Endothelial cell of umbilical vein (primary cell): ENCODE measurements at regions not wholly inside any gene's neighbourhood (a gene's known extent, or its start where the extent isn't known, plus 50 kb on each side); places are given as distances from the start of the nearest gene placed in this dataset.

ENCODE experiments used
- BruUV-seq: library from RNA; stranded (reverse); fragments of 400-500 nt; replicated peaks from 2 replicates; lab custom pipeline; 2021; lab: Mats Ljungman, UMichigan
- CTCF ChIA-PET: fragments of 300-600, 350-600 bp; sonication (Branson Sonifier 250); formaldehyde crosslinking; loops from one replicate; lab custom pipeline; 2021; ENCODE audit warnings: antibody characterized with exemption, inconsistent platforms; lab: Charles Lee
- POLR2A ChIA-PET: fragments of 300-600, 350-600 bp; sonication (Branson Sonifier 250); formaldehyde crosslinking; loops from one replicate; lab custom pipeline; 2021; ENCODE audit warnings: antibody characterized with exemption, inconsistent platforms; lab: Charles Lee
- DNase-seq: peaks from one replicate; pipeline ENCODE4 v3.0.0-alpha.2; 2011; ENCODE audit warnings: low read depth, low spot score
- FAIRE-seq: peaks from 2 replicates; lab custom pipeline; 2011; peaks lifted over from hg19 to GRCh38; lab: Jason Lieb, UNC
- H2AFZ ChIP-seq: 2 replicates; pipeline ENCODE4 v1.6.0; 2012; ENCODE audit warnings: low read depth, low read length, control low read depth, inconsistent platforms
- H3K27ac ChIP-seq: 2 replicates; pipeline ENCODE4 v1.5.1; 2011; ENCODE audit warnings: low read depth, mild to moderate bottlenecking, control low read depth, low read length, moderate library complexity; ENCODE audit not compliant: insufficient read depth
- H3K27me3 ChIP-seq, 2 experiments: 2 replicates each; pipeline versions ENCODE4 v1.6.0 to v1.6.1; 2011; ENCODE audit warnings: low read length in 2 of 2, mixed read lengths in 1 of 2; ENCODE audit not compliant: control insufficient read depth in 2 of 2, insufficient read depth in 2 of 2
- H3K36me3 ChIP-seq, 2 experiments: 2 replicates in 1 of 2; 3 replicates in 1 of 2; pipeline ENCODE4 v1.5.1; 2011; ENCODE audit warnings: low read length in 2 of 2, mild to moderate bottlenecking in 1 of 2, moderate library complexity in 1 of 2; ENCODE audit not compliant: control insufficient read depth in 2 of 2, insufficient read depth in 2 of 2; ENCODE audit errors: extremely low read depth in 1 of 2
- H3K4me1 ChIP-seq: 3 replicates; pipeline ENCODE4 v1.5.1; 2011; ENCODE audit warnings: mild to moderate bottlenecking, low read length; ENCODE audit not compliant: control insufficient read depth, insufficient read depth; ENCODE audit errors: extremely low read depth
- H3K4me2 ChIP-seq: 2 replicates; pipeline ENCODE4 v1.6.1; 2011; ENCODE audit warnings: low read length, control low read depth, mixed read lengths; ENCODE audit not compliant: insufficient read depth
- H3K4me3 ChIP-seq, 3 experiments: fragments of 200-600 bp in 1 of 3; sonication (generic), shearing (Covaris generic) in 1 of 3; replicated peaks in 1 of 3; 2 replicates each; pipeline ENCODE4 v1.5.1; 2011 to 2016; ENCODE audit warnings: control low read depth in 3 of 3, low read length in 3 of 3, mild to moderate bottlenecking in 2 of 3, inconsistent platforms in 1 of 3, low read depth in 1 of 3, moderate library complexity in 1 of 3; ENCODE audit not compliant: insufficient read depth in 1 of 3
- H3K79me2 ChIP-seq: 2 replicates; pipeline ENCODE4 v1.6.0; 2012; ENCODE audit warnings: low read length, inconsistent platforms; ENCODE audit not compliant: control insufficient read depth, insufficient read depth
- H3K9ac ChIP-seq: replicated peaks from 2 replicates; pipeline ENCODE3; 2011; ENCODE audit warnings: low read length, control low read depth; ENCODE audit not compliant: insufficient read depth; ENCODE audit errors: extremely low read depth
- H3K9me1 ChIP-seq: replicated peaks from 3 replicates; pipeline ENCODE4 v1.6.0; 2011; ENCODE audit warnings: mild to moderate bottlenecking, low read length; ENCODE audit not compliant: control insufficient read depth, insufficient read depth; ENCODE audit errors: extremely low read depth
- H3K9me3 ChIP-seq: replicated peaks from 2 replicates; pipeline ENCODE4 v1.5.1; 2012; ENCODE audit warnings: low read length, inconsistent platforms; ENCODE audit not compliant: control insufficient read depth, insufficient read depth
- H4K20me1 ChIP-seq: replicated peaks from 2 replicates; pipeline ENCODE3; 2011; ENCODE audit warnings: mild to moderate bottlenecking, low read length; ENCODE audit not compliant: control insufficient read depth, insufficient read depth; ENCODE audit errors: extremely low read depth
- EZH2 ChIP-seq: IDR thresholded peaks from 2 replicates; pipeline ENCODE4 v1.6.1; 2012; ENCODE audit warnings: borderline replicate concordance, low read depth, mild to moderate bottlenecking, moderate library complexity, low read length, inconsistent platforms; ENCODE audit not compliant: severe bottlenecking
- FOS ChIP-seq: IDR thresholded peaks from 2 replicates; pipeline ENCODE4 v1.6.1; 2011; ENCODE audit warnings: mild to moderate bottlenecking, low read length, moderate library complexity, borderline replicate concordance; ENCODE audit not compliant: insufficient read depth
- GATA2 ChIP-seq: IDR thresholded peaks from 2 replicates; pipeline ENCODE4 v1.7.0; 2011; ENCODE audit warnings: low read depth, mild to moderate bottlenecking, moderate library complexity, mixed read lengths, low read length; ENCODE audit not compliant: insufficient read length, insufficient read depth
- JUN ChIP-seq: IDR thresholded peaks from 2 replicates; pipeline ENCODE4 v1.6.1; 2011; ENCODE audit warnings: borderline replicate concordance, low read depth; ENCODE audit not compliant: insufficient read length, insufficient read depth
- MYC ChIP-seq: IDR thresholded peaks from one replicate; pipeline ENCODE4 v1.6.1; 2011; ENCODE audit warnings: mild to moderate bottlenecking, low read depth, low read length
- POLR2A ChIP-seq: IDR thresholded peaks from 2 replicates; pipeline ENCODE4 v1.6.1; 2012; ENCODE audit warnings: low read depth, mild to moderate bottlenecking, control low read depth, low read length
- POLR2AphosphoS5 ChIP-seq: IDR thresholded peaks from 2 replicates; pipeline ENCODE4 v1.6.1; 2012; ENCODE audit warnings: low read depth, mild to moderate bottlenecking, control low read depth, low read length, moderate library complexity; ENCODE audit not compliant: insufficient read depth
- dilution Hi-C: fragments of 300-500 bp; cut with MboI; formaldehyde crosslinking; loops from one replicate; pipeline ENCODE4 v1.15.0; 2019; ENCODE audit warnings: low sequenced_read_pairs; ENCODE audit not compliant: extremely low pct_ligation_motif_present
- intact Hi-C: fragments of 100-400 bp; cut with micrococcal nuclease; formaldehyde crosslinking; loops from one replicate; pipeline ENCODE4 v1.10.0; 2022
- TF ChIP-seq, protein P1 (sequence below), 2 donors: IDR thresholded peaks; 1 replicate in 1 of 2; 2 replicates in 1 of 2; pipeline ENCODE4 v1.5.1; 2011; ENCODE audit warnings: low read length in 2 of 2, mild to moderate bottlenecking in 2 of 2, moderate library complexity in 2 of 2, control low read depth in 1 of 2, inconsistent platforms in 1 of 2, low read depth in 1 of 2; ENCODE audit not compliant: insufficient read depth in 1 of 2; ENCODE audit errors: extremely low read depth in 1 of 2
- TF ChIP-seq, protein P2 (sequence below): IDR thresholded peaks from 2 replicates; pipeline ENCODE4 v1.6.1; 2011; ENCODE audit not compliant: insufficient read depth, insufficient read length

DNA sequence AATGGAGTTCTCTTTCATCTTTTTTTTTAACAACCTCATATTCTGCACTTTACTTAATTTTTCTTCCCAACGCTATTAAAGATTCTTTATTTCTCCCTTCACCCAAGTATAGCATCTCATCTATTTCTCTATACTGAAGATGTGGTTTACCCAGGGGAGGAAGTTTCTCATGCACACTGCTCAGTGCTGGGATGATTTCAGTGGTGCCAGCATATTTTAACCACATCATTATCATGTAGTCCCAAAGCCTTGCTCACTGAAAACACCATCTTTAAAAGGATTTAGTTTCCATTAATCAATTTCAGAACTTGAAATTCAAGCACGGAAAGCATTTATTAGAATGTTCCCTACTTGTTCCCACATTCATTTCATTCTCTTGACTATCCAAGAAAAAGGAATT lies 725.7 kb downstream of the USP25 start:
- FAIRE-seq: no peak

More for the DNA sequence above, 725.7 kb downstream of the USP25 start:
- dilution Hi-C loops: no loop called here
- Histone ChIP-seq H2AFZ (no peak overlapping the region), H3K27me3 (no peaks in the 10 kb centered on the region), H3K4me1 (no peaks in the 10 kb centered on the region), H3K4me2 (no peak overlapping the region), H3K36me3 (no peaks in the 10 kb centered on the region), H4K20me1 (peaks cover 3% of the 10 kb centered on the region), H3K27ac (no peak overlapping the region), H3K79me2 (peaks cover 38% of the 10 kb centered on the region), H3K4me3 (no peak overlapping the region), H3K9me3 (no peaks in the 10 kb centered on the region), H3K9me1 (peaks cover 1% of the 10 kb centered on the region), H3K9ac (no peak overlapping the region)
- no TSS peak for BruUV-seq
- DNase-seq: no peak
- TF ChIP-seq MYC: no peak
- no peak for TF ChIP-seq GATA2
- TF ChIP-seq POLR2AphosphoS5: no peak
- TF ChIP-seq JUN: no peak
- TF ChIP-seq, protein P1, sequence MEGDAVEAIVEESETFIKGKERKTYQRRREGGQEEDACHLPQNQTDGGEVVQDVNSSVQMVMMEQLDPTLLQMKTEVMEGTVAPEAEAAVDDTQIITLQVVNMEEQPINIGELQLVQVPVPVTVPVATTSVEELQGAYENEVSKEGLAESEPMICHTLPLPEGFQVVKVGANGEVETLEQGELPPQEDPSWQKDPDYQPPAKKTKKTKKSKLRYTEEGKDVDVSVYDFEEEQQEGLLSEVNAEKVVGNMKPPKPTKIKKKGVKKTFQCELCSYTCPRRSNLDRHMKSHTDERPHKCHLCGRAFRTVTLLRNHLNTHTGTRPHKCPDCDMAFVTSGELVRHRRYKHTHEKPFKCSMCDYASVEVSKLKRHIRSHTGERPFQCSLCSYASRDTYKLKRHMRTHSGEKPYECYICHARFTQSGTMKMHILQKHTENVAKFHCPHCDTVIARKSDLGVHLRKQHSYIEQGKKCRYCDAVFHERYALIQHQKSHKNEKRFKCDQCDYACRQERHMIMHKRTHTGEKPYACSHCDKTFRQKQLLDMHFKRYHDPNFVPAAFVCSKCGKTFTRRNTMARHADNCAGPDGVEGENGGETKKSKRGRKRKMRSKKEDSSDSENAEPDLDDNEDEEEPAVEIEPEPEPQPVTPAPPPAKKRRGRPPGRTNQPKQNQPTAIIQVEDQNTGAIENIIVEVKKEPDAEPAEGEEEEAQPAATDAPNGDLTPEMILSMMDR (IDR thresholded peaks at IDR 0.05; ENCODE audit: extremely low read depth in 1 of 2, insufficient read depth in 1 of 2, low read depth in 1 of 2, low read length in 2 of 2): no peak
- TF ChIP-seq FOS: no peak
- TF ChIP-seq, protein P2, sequence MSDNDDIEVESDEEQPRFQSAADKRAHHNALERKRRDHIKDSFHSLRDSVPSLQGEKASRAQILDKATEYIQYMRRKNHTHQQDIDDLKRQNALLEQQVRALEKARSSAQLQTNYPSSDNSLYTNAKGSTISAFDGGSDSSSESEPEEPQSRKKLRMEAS: no peak
- TF ChIP-seq EZH2: no peak
- no peak for TF ChIP-seq POLR2A
- intact Hi-C loops: loop anchor here (2.0 kb wide), 1 partner anchor 589 kb away; no protein-coding TSS in a partner anchor
- ChIA-PET CTCF (interaction anchor here (0.8 to 2.1 kb wide), 5 partner anchors 10 to 588 kb away, joined by 3 to 10 read pairs (median 4); no protein-coding TSS in a partner anchor), POLR2A (no interaction called here)
